IMR-90 (cell line): ENCODE measurements at regions not wholly inside any gene's neighbourhood (a gene's known extent, or its start where the extent isn't known, plus 50 kb on each side); places are given as distances from the start of the nearest gene placed in this dataset.

Source experiments
- ATAC-seq: fragments of 200-7000 bp; cut with Tn5 transposase; 2 replicates; pipeline ENCODE4 v1.9.1; 2020; ENCODE audit warnings: low read depth, mild to moderate bottlenecking, moderate library complexity
- BruUV-seq: library from RNA; stranded (reverse); fragments of 400-500 nt; replicated peaks from 2 replicates; lab custom pipeline; 2021; lab: Mats Ljungman, UMichigan
- CTCF ChIA-PET: fragments of 300-600 bp; formaldehyde crosslinking; extraction: SDS; loops from one replicate; lab custom pipeline; 2021; ENCODE audit warnings: antibody characterized with exemption; lab: Yijun Ruan, JAX
- POLR2A ChIA-PET: fragments of 300-600 bp; sonication (Branson Sonifier 250); formaldehyde crosslinking; loops from one replicate; lab custom pipeline; 2022; ENCODE audit warnings: antibody characterized with exemption; ENCODE audit not compliant: unreplicated experiment; lab: Charles Lee
- DNase-seq: peaks from one replicate; pipeline ENCODE4 v3.0.0; 2013
- H2AFZ ChIP-seq: replicated peaks from 2 replicates; pipeline ENCODE3; 2013; ENCODE audit warnings: low read length, mild to moderate bottlenecking; ENCODE audit not compliant: poor library complexity
- H2AK5ac ChIP-seq: 2 replicates; pipeline ENCODE4 v1.6.1; 2013; ENCODE audit warnings: low read depth, low read length, inconsistent platforms
- H2AK9ac ChIP-seq: replicated peaks from 2 replicates; pipeline ENCODE3; 2013; ENCODE audit warnings: mild to moderate bottlenecking, low read depth, low read length, moderate library complexity; ENCODE audit not compliant: poor library complexity
- H2BK120ac ChIP-seq: 2 replicates; pipeline ENCODE4 v1.6.1; 2013; ENCODE audit warnings: low read depth, low read length, inconsistent platforms
- H2BK15ac ChIP-seq: 3 replicates; pipeline ENCODE4 v1.6.1; 2013; ENCODE audit warnings: low read depth, low read length, inconsistent platforms
- H2BK20ac ChIP-seq: 2 replicates; pipeline ENCODE4 v1.6.1; 2013; ENCODE audit warnings: low read depth, mild to moderate bottlenecking, inconsistent platforms, low read length, moderate library complexity
- H2BK5ac ChIP-seq: 2 replicates; pipeline ENCODE4 v1.6.1; 2013; ENCODE audit warnings: mild to moderate bottlenecking, low read depth, low read length, inconsistent platforms; ENCODE audit not compliant: poor library complexity, severe bottlenecking
- H3K14ac ChIP-seq: replicated peaks from 2 replicates; pipeline ENCODE4 v1.6.1; 2013; ENCODE audit warnings: low read depth, low read length, inconsistent platforms
- H3K18ac ChIP-seq: 2 replicates; pipeline ENCODE4 v1.6.1; 2013; ENCODE audit warnings: low read depth, low read length, control low read depth
- H3K23ac ChIP-seq: 2 replicates; pipeline ENCODE4 v1.6.1; 2013; ENCODE audit warnings: low read depth, low read length, inconsistent platforms
- H3K27ac ChIP-seq: 2 replicates; pipeline ENCODE4 v1.5.1; 2013; ENCODE audit warnings: mild to moderate bottlenecking, control low read depth, low read length; ENCODE audit not compliant: insufficient read depth
- H3K27me3 ChIP-seq: 2 replicates; pipeline ENCODE4 v1.6.1; 2013; ENCODE audit warnings: low read length; ENCODE audit not compliant: control insufficient read depth, insufficient read depth
- H3K36me3 ChIP-seq: 2 replicates; pipeline ENCODE4 v1.6.1; 2013; ENCODE audit warnings: low read length, mixed read lengths; ENCODE audit not compliant: control insufficient read depth, insufficient read depth
- H3K4ac ChIP-seq: 2 replicates; pipeline ENCODE4 v1.6.1; 2013; ENCODE audit warnings: low read depth, low read length, inconsistent platforms
- H3K4me1 ChIP-seq: 2 replicates; pipeline ENCODE4 v1.6.1; 2013; ENCODE audit warnings: low read length, mixed read lengths; ENCODE audit not compliant: control insufficient read depth, insufficient read depth
- H3K4me2 ChIP-seq: 2 replicates; pipeline ENCODE4 v1.6.1; 2013; ENCODE audit warnings: low read depth, mild to moderate bottlenecking, control low read depth, low read length, moderate library complexity
- H3K4me3 ChIP-seq: 2 replicates; pipeline ENCODE4 v1.5.1; 2013; ENCODE audit warnings: low read depth, mild to moderate bottlenecking, control low read depth, low read length, moderate library complexity; ENCODE audit not compliant: insufficient read depth
- H3K56ac ChIP-seq: 2 replicates; pipeline ENCODE4 v1.6.1; 2013; ENCODE audit warnings: low read length, inconsistent platforms; ENCODE audit not compliant: insufficient read depth; ENCODE audit errors: extremely low read depth
- H3K79me1 ChIP-seq, 2 experiments: 2 replicates each; pipeline ENCODE4 v1.6.1; 2013; ENCODE audit warnings: low read length in 2 of 2, inconsistent platforms in 1 of 2, low read depth in 1 of 2
- H3K9ac ChIP-seq: 2 replicates; pipeline ENCODE4 v1.6.1; 2013; ENCODE audit warnings: low read depth, low read length, control low read depth
- H3K9me1 ChIP-seq: 2 replicates; pipeline ENCODE4 v1.6.1; 2013; ENCODE audit warnings: low read length, inconsistent platforms; ENCODE audit not compliant: insufficient read depth
- H3K9me3 ChIP-seq: 2 replicates; pipeline ENCODE4 v1.6.1; 2013; ENCODE audit warnings: low read length; ENCODE audit not compliant: control insufficient read depth, insufficient read depth
- H4K20me1 ChIP-seq: 2 replicates; pipeline ENCODE4 v1.6.1; 2013; ENCODE audit warnings: low read length, inconsistent platforms; ENCODE audit not compliant: insufficient read depth
- H4K5ac ChIP-seq: 2 replicates; pipeline ENCODE4 v1.6.1; 2013; ENCODE audit warnings: mild to moderate bottlenecking, low read depth, low read length, control low read depth
- H4K8ac ChIP-seq, 2 experiments: 2 replicates each; pipeline ENCODE4 v1.6.1; 2013; ENCODE audit warnings: low read depth in 2 of 2, low read length in 2 of 2, control low read depth in 1 of 2, inconsistent platforms in 1 of 2
- H4K91ac ChIP-seq: 2 replicates; pipeline ENCODE4 v1.6.1; 2013; ENCODE audit warnings: low read depth, low read length, inconsistent platforms; ENCODE audit not compliant: insufficient read depth
- BHLHE40 ChIP-seq: fragments of 150-350 bp; IDR thresholded peaks from 2 replicates; pipeline ENCODE4 v1.6.1; 2016; ENCODE audit warnings: mild to moderate bottlenecking, low read depth, low read length
- CEBPB ChIP-seq: IDR thresholded peaks from 2 replicates; pipeline ENCODE4 v1.6.1; 2012; ENCODE audit warnings: low read depth, low read length, improper control_type of control experiment
- CHD1 ChIP-seq: IDR thresholded peaks from 2 replicates; pipeline ENCODE4 v1.6.1; 2012; ENCODE audit warnings: low read depth, low read length, improper control_type of control experiment
- CTCF ChIP-seq: conservative IDR thresholded peaks from 2 replicates; pipeline ENCODE4 v1.5.1; 2012; ENCODE audit warnings: mild to moderate bottlenecking, low read depth, low read length, improper control_type of control experiment
- FOS ChIP-seq: fragments of 150-350 bp; IDR thresholded peaks from 2 replicates; pipeline ENCODE4 v1.6.1; 2016; ENCODE audit warnings: low read depth, low read length
- MAFK ChIP-seq: IDR thresholded peaks from 2 replicates; pipeline ENCODE4 v1.6.1; 2012; ENCODE audit warnings: low read depth, low read length, improper control_type of control experiment
- MAZ ChIP-seq: IDR thresholded peaks from 2 replicates; pipeline ENCODE4 v1.6.1; 2012; ENCODE audit warnings: low read depth, mild to moderate bottlenecking, low read length, improper control_type of control experiment, moderate library complexity, borderline replicate concordance
- MXI1 ChIP-seq: IDR thresholded peaks from 2 replicates; pipeline ENCODE4 v1.6.1; 2012; ENCODE audit warnings: low read depth, mild to moderate bottlenecking, low read length, moderate library complexity, borderline replicate concordance
- NFE2L2 ChIP-seq: fragments of 150-350 bp; IDR thresholded peaks from 2 replicates; pipeline ENCODE4 v1.6.1; 2016; ENCODE audit warnings: low read depth, mild to moderate bottlenecking, low read length
- POLR2A ChIP-seq: IDR thresholded peaks from 2 replicates; pipeline ENCODE4 v1.6.1; 2012; ENCODE audit warnings: mild to moderate bottlenecking, low read depth, low read length
- RAD21 ChIP-seq: IDR thresholded peaks from 2 replicates; pipeline ENCODE4 v1.6.1; 2012; ENCODE audit warnings: low read length, improper control_type of control experiment
- RCOR1 ChIP-seq: IDR thresholded peaks from 2 replicates; pipeline ENCODE4 v1.6.1; 2012; ENCODE audit warnings: mild to moderate bottlenecking, low read length, improper control_type of control experiment; ENCODE audit not compliant: insufficient replicate concordance
- RFX5 ChIP-seq: IDR thresholded peaks from 2 replicates; pipeline ENCODE4 v1.8.0; 2012; ENCODE audit warnings: low read depth, mild to moderate bottlenecking, low read length, moderate library complexity
- SMC3 ChIP-seq: fragments of 150-350 bp; IDR thresholded peaks from 2 replicates; pipeline ENCODE4 v1.6.1; 2016; ENCODE audit warnings: low read depth, mild to moderate bottlenecking, antibody characterized with exemption, low read length, moderate library complexity
- WGBS, 2 experiments: methylation state at CpG; one replicate each; pipeline versions ENCODE4 v1.1.5 to v1.1.7; 2013; ENCODE audit warnings: missing lambda C conversion rate in 2 of 2; ENCODE audit not compliant: insufficient read length in 1 of 2; ENCODE audit errors: extremely low coverage in 2 of 2; 5-methylcytosine and 5-hydroxymethylcytosine counted together
- dilution Hi-C: fragments of 300-500 bp; cut with HindIII; formaldehyde crosslinking; loops from one replicate; pipeline ENCODE4 v1.14.3; 2018; ENCODE audit warnings: low sequenced_read_pairs; ENCODE audit not compliant: unreplicated experiment
- in situ Hi-C: fragments of 300-500 bp; cut with MboI; formaldehyde crosslinking; loops from 3 replicates; pipeline ENCODE4 v1.14.3; 2019; ENCODE audit warnings: low sequenced_read_pairs, inconsistent platforms, mixed read lengths
- intact Hi-C: fragments of 100-400 bp; cut with micrococcal nuclease; formaldehyde crosslinking; loops from 2 replicates; pipeline ENCODE4 v1.10.0; 2022
- TF ChIP-seq, protein P1 (sequence below): fragments of 150-350 bp; IDR thresholded peaks from 2 replicates; pipeline ENCODE4 v1.6.1; 2017; ENCODE audit warnings: mild to moderate bottlenecking, antibody characterized with exemption, low read length, low read depth
- TF ChIP-seq, protein P2 (sequence below): fragments of 150-350 bp; IDR thresholded peaks from 2 replicates; pipeline ENCODE4 v1.6.1; 2016; ENCODE audit warnings: low read depth, mild to moderate bottlenecking, low read length, moderate library complexity, borderline replicate concordance

DNA sequence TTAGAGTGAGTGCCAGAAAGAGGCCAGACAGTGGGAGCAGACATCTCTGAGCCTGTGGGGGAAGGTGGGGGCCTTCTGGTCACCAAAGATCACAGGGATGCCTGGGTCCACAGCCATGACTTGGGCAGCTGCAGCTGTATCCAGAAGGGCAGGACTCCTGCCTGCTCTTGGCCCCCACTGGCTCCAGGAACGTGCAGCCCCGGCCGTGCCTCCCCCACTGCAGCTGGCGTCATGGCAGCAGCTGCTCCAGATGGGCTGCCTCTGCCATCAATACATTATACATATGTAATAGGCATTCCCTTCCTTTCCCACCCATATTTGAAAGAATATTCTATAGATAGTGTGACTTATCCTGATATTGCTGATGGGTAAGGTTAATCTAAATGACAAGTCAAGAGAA lies 195.5 kb upstream of the SNX19 start:
- BruUV-seq, result no TSS peak

More for the DNA sequence above, 195.5 kb upstream of the SNX19 start:
- H3K27me3 ChIP-seq, result no peaks in the 10 kb centered on the region
- intact Hi-C loops, result no loop called here
- no peak overlapping the region for H3K27ac ChIP-seq
- H2BK20ac ChIP-seq, result no peak overlapping the region
- H2BK5ac ChIP-seq, result no peak overlapping the region
- H2BK15ac ChIP-seq, result no peak overlapping the region
- H3K4ac ChIP-seq, result no peak overlapping the region
- H3K79me1 ChIP-seq, result no peaks in the 10 kb centered on the region
- H4K5ac ChIP-seq, result no peak overlapping the region
- TF ChIP-seq CEBPB (no peak), RAD21 (no peak), RFX5 (no peak), SMC3 (no peak), BHLHE40 (no peak), MXI1 (no peak), RCOR1 (no peak), POLR2A (no peak), CTCF (no peak), FOS (no peak), MAZ (no peak), CHD1 (no peak), NFE2L2 (no peak), MAFK (no peak)
- TF ChIP-seq, protein P1, sequence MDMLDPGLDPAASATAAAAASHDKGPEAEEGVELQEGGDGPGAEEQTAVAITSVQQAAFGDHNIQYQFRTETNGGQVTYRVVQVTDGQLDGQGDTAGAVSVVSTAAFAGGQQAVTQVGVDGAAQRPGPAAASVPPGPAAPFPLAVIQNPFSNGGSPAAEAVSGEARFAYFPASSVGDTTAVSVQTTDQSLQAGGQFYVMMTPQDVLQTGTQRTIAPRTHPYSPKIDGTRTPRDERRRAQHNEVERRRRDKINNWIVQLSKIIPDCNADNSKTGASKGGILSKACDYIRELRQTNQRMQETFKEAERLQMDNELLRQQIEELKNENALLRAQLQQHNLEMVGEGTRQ, result no peak
- TF ChIP-seq, protein P2, sequence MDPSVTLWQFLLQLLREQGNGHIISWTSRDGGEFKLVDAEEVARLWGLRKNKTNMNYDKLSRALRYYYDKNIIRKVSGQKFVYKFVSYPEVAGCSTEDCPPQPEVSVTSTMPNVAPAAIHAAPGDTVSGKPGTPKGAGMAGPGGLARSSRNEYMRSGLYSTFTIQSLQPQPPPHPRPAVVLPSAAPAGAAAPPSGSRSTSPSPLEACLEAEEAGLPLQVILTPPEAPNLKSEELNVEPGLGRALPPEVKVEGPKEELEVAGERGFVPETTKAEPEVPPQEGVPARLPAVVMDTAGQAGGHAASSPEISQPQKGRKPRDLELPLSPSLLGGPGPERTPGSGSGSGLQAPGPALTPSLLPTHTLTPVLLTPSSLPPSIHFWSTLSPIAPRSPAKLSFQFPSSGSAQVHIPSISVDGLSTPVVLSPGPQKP, result no peak
- H3K36me3 ChIP-seq, result no peaks in the 10 kb centered on the region
- H3K9me3 ChIP-seq, result no peaks in the 10 kb centered on the region
- H2AFZ ChIP-seq, result no peak overlapping the region
- no peak overlapping the region for H4K8ac ChIP-seq
- no peak overlapping the region for H3K56ac ChIP-seq
- in situ Hi-C loops, result no loop called here
- H3K18ac ChIP-seq, result no peak overlapping the region
- H4K20me1 ChIP-seq, result 0 out of 2 replicates have a peak, but pooled peaks cover 4% of the 10 kb centered on the region
- DNase-seq, result no peak
- peaks cover 11% of the 10 kb centered on the region; the same call in 1 of the 2 replicates for H3K9me1 ChIP-seq
- H3K23ac ChIP-seq, result no peak overlapping the region
- no peak overlapping the region for H2AK9ac ChIP-seq
- H3K4me3 ChIP-seq, result no peak overlapping the region
- no CpG with 5 or more reads among the region's 4 CpGs for WGBS, 2 experiments
- ATAC-seq, result no peak
- CTCF ChIA-PET, result no interaction called here
- no peak overlapping the region for H4K91ac ChIP-seq
- peaks cover 8% of the 10 kb centered on the region for H3K4me1 ChIP-seq
- H3K9ac ChIP-seq, result no peak overlapping the region
- no peak overlapping the region for H3K4me2 ChIP-seq
- POLR2A ChIA-PET, result no interaction called here
- H2BK120ac ChIP-seq, result no peak overlapping the region
- dilution Hi-C loops, result no loop called here
- no peak overlapping the region for H2AK5ac ChIP-seq
- no peak overlapping the region for H3K14ac ChIP-seq
